Uterus (tissue), 2 donors: ENCODE measurements at regions not wholly inside any gene's neighbourhood (a gene's known extent, or its start where the extent isn't known, plus 50 kb on each side); places are given as distances from the start of the nearest gene placed in this dataset.

Experiments
- CTCF ChIP-seq, 4 experiments: fragments of 200-600 bp in 2 of 4; fragments of 450-650 bp in 2 of 4; sonication (generic) in 2 of 4; IDR thresholded peaks; one replicate each; pipeline ENCODE4 v1.5.1; 2016 to 2019; ENCODE audit warnings: antibody characterized with exemption in 4 of 4, mild to moderate bottlenecking in 2 of 4, moderate library complexity in 1 of 4
- POLR2A ChIP-seq, 2 donors: fragments of 450-650 bp; IDR thresholded peaks; one replicate each; pipeline ENCODE4 v1.6.1; 2016; ENCODE audit warnings: antibody characterized with exemption in 2 of 2, mild to moderate bottlenecking in 1 of 2, moderate library complexity in 1 of 2

DNA sequence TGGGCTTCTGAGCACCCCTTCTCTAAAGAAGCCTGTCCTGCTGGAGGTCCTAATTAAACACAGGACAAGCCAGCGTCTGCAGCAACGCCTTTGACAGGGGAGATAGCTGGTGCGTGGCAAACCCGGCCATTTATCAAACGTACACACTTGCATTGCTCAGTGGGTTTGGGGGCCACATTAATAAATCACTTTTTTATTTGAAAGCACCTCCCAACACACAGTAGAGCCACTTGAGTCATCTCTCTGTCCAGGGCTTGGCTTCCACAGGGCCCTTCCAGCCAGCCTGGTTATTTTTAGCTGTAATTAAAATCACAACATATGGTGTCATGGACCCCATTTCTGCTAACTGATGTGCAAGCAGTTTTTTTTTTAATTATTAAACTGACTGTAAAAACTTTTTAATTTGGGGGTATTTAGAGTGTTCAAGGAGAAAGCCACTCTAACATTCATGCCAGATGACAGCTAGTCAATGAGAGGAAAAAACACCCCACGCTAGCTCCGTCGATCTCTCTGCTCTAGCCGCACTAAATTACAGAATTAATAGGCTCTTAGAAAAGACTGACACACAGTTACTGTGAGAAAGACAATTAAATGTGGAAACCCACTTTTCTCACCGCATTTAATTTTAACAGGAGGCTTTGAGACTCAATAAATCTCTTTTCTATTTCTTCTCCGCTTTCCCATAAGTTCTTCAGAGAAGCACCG is 201.0 kb upstream of the WSCD1 start:
- TF ChIP-seq CTCF (IDR thresholded peaks at IDR 0.05) (no peak), POLR2A (IDR thresholded peaks at IDR 0.05) (no peak)
